ENCODE measurements at regions not wholly inside any gene's neighbourhood (a gene's known extent, or its start where the extent isn't known, plus 50 kb on each side); places are given as distances from the start of the nearest gene placed in this dataset.

GRCh38 chr7:94813917-94814316, 93.5 kb upstream of the PPP1R9A start:
- no peak for DNase-seq

GRCh38 chr7:94823947-94824346, 83.4 kb upstream of the PPP1R9A start:
- DNase-seq: no peak

GRCh38 chr7:94829987-94830386, 77.4 kb upstream of the PPP1R9A start:
- no peak for DNase-seq

- DNase-seq: no peak
Measured at GRCh38 chr7:94832051-94832450, 75.3 kb upstream of the PPP1R9A start.

- DNase-seq: no peak
Measured at GRCh38 chr7:94834359-94834758, 73.0 kb upstream of the PPP1R9A start.

- no peak for DNase-seq
Measured at GRCh38 chr7:94838717-94839116, 68.7 kb upstream of the PPP1R9A start.

- no peak for DNase-seq
Measured at GRCh38 chr7:94843553-94843952, 63.8 kb upstream of the PPP1R9A start.

- DNase-seq: no peak
Measured at GRCh38 chr7:94848531-94848930, 58.9 kb upstream of the PPP1R9A start.

- no peak for DNase-seq
Measured at GRCh38 chr7:94848992-94849576, 58.3 kb upstream of the PPP1R9A start.

GRCh38 chr7:94849636-94850208, 57.7 kb upstream of the PPP1R9A start:
- no peak for DNase-seq

- no peak for DNase-seq
Measured at GRCh38 chr7:94855589-94855988, 51.8 kb upstream of the PPP1R9A start.

- DNase-seq: no peak
Measured at GRCh38 chr7:94856643-94857042, 50.8 kb upstream of the PPP1R9A start.
